CD1c-positive myeloid dendritic cell (primary cell): ENCODE measurements at regions not wholly inside any gene's neighbourhood (a gene's known extent, or its start where the extent isn't known, plus 50 kb on each side); places are given as distances from the start of the nearest gene placed in this dataset.

ENCODE experiments used
- DNase-seq: peaks from one replicate; pipeline ENCODE4 v3.0.0-alpha.2; 2016; ENCODE audit errors: extremely low spot score

DNA sequence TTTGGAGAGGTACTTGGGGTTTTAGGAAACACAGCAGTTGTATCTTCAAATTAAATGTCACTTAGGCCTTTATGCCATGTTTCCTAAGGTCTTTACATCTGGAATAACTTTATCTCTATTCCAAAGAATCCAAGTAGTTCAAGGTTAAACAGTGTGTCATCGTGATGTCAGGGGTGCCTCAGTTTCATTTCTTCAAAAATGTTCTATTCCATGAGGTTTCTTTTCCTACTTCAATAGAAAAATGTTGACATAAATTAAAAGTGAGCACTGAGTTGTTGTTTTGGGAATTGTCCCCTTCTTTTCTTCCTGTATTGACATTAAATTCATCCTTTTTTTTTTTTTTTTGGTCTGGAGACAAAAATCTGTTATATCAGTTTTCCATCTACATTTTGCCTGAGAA is 160.6 kb upstream of the C21orf91 start:
- DNase-seq, result no peak

GRCh38 chr21:17978895-17979294 is 159.7 kb upstream of the C21orf91 start:
- DNase-seq, result no peak

DNA sequence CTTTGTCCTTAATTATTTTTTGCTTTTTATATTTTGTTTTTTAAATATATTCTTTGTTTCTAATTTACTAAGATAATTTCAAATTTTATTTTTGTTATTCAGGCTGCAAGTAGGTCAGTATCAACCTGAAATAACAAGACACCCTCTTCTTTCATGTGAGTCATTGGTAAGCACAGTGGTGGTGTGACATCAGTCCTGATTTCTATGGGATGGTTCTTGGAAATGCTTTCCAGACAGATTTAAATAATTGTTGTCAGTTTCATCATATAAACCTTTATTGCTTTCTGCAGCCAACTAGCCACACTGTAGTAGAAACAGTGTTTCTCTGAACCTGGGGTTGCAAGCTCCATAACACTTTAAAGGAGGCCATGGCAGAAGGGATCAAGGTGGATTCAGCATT is 157.5 kb upstream of the C21orf91 start:
- no peak for DNase-seq

DNA sequence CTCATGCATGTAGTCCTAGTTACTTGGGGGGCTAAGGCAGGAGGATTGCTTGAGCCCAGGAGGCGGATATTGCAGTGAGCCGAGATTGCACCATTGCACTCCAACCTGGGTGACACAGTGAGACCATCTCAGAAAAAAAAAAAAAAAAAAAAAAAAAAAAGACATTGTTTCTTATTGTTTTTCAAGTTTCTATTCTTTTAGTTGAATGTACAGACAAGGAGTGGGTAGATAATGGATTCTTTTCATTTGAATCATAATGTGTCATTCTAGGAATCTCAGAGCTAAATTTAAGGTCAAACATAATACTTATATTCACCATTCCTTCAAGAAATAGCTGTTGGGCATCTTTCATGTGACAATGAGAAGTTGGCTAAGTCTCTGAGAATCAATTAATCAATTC is 157.0 kb upstream of the C21orf91 start:
- no peak for DNase-seq

GRCh38 chr21:17967319-17967718 is 148.2 kb upstream of the C21orf91 start:
- no peak for DNase-seq

DNA sequence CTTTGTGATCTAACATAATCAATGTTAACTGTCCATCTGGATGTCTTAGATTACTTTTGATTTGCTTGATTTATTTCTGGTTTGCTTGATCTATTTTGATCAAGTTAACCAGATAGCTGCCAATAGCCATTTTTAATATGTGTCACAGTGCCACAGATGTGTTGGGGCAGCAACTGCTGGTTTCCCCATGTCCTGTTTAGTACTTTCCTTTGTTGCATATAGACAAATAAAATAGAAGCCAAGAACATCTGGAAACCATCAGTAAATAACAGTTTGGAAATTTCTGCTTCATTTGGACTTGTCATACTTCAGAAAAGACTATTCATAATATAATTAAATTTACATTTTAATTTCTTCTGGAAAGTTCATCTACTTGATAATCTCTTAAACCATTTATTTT is 145.6 kb upstream of the C21orf91 start:
- DNase-seq, result no peak

GRCh38 chr21:17964199-17964598 is 145.0 kb upstream of the C21orf91 start:
- DNase-seq, result no peak

- no peak for DNase-seq
Measured at GRCh38 chr21:17950591-17950990, 131.4 kb upstream of the C21orf91 start.

DNA sequence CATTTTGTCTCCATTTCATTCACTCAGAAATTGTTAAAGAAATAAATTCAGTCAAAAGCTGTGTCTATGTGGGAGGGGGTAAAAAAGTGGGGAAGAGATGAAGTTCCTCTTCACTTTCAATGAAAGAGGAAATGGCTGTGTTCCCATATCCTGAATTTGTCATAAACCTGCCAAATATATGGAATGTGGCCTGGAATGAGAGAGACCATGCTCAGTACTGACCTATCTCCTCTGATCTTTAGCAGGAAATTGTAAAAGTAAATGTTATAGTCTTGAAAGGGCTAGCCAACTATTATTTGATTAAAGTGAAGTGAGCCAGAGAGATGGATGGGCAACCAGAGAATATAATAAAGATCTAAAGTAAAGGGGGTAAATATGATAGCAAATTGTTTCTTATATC is 130.3 kb upstream of the C21orf91 start:
- DNase-seq, result no peak

- no peak for DNase-seq
Measured at GRCh38 chr21:17947531-17947930, 128.4 kb upstream of the C21orf91 start.

DNA sequence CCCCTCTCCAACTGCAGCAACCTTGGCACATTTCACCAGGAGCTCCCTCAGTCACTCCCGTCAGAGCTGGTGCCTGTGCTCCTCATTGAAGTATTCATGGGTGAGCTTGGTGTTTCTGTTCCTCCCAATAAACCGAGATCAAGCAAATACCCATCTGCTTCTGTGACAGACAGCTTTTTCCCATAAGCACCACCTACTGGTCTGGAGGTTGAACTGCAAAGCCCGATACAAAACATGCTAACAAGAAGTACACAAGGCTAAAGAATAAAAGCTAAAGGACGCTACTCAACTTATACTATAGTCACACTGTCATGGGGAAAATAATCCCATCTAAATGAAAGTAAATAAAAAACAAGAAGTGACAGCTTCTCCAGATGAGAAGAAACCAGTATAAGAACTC is 111.9 kb upstream of the C21orf91 start:
- DNase-seq, result no peak

DNA sequence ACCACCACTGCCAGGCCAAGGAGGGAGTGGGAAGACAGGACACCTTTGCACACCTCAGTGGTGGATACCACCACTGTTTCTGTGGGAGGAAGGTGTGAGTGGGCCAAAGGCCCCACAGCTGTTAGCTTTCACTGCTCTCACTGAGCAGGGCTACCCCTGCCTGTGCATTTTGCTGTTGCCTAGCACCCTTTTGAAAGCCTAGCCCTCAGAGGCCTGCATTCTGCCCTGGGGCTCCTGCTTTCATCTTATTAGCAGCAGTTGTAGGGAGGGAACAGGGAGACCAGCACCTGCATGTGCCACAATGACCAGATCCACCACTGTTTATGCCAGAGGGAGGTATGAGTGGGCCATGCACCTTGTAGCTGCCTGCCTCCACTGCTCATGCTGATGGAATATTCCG is 110.9 kb upstream of the C21orf91 start:
- no peak for DNase-seq

DNA sequence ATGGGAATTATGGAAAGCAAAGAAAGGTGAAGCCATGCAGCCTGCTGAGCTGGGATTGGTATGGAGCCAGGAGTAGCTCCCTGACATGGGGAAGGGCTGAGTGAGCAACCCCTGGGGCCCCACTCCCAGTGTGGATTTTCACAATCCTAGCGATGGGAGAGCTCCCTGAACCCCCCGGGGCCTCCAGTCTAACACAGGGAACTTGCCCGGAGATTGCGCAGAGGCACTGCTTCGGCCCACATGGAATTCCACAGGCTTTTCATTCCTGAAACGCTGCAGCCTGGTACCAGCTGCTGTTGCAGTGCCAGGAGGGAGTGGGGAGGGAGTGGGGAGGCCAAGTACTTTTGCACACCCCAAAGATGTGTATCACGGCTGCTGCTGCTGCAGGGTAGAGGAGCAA is 110.4 kb upstream of the C21orf91 start:
- no peak for DNase-seq

GRCh38 chr21:17925899-17926298 is 106.7 kb upstream of the C21orf91 start:
- no peak for DNase-seq

DNA sequence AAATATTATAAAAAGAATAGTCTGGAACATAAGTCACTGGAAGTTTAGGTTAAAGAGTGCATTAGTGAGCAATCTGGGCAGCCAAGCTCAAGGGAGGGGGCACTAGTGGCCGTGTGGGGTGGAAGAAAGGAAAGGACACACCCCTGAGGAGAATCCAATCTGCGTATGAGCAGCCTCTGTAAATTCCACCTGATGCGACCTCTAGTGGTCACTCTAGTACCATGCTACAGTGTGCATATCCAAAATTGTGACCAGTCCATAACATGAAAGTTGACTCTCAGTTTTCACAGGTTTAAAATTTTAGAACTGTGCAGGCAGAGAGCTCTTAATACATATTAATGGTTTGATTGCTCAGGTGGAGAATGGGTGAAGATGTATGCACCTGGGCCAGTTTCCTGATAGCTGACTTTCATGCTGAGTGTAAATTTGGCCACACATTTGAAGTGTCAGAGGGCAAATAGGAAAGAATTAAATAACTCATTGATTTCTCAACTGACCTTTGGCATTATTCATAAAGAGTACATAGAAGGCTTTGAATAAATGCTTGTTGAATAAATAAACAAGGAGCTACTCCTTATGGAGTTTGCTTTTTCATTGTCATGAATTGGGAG is 105.9 kb upstream of the C21orf91 start:
- peak; percentile 66 for DNase-seq

GRCh38 chr21:17921579-17922530 is 102.7 kb upstream of the C21orf91 start:
- no peak for DNase-seq

- DNase-seq, result no peak
Measured at GRCh38 chr21:17915976-17916375, 96.8 kb upstream of the C21orf91 start.

DNA sequence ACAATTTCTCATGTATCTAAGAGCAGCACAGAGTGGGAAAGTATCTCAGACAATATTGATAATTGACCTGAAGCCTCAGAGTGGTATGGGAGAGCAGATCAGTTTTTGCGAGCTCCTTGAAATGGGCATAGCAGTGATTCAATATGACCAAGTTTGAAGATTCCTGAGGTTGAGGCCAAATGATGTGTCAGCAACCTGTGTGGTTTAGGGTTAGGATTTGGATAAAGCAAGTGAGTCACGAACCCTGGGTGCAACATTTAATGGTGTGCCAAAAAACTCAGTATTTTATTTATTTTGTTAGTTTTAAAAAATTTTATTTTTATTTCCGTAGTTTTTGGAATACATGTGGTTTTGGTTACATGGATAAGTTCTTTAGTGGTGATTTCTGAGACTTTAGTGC is 92.5 kb upstream of the C21orf91 start:
- DNase-seq, result no peak

DNA sequence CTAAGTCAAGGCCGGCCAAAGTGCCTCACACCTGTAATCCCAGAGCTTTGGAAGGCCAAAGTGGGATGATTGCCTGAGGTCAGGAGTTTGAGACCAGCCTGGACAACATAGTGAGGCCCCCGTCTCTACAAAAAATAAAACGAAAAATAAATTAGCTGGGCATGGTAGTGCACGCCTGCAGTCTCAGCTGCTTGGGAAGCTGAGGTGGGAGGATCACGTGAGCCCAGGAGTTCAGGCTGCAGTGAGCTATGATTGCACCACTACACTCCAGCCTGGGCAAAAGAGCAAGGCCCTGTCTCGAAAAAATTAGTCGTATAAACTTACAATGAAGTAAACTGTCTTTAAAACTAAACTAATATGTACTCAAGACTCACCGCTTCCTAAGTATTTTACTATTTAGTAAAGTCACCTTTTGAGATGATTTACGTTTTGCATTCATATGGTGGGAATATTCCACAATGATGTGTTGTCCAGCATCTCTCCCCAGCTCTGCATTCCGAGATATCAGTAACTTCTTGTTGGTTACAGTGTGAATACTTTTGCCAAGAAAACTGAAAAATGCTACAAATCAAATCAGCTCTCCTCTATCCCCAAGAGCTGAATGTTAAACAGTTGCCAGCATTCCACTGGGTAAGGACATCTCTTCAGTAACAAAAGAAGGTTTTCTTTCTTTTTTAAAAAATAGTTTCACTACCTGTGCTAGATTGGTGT is 84.9 kb upstream of the C21orf91 start:
- no peak for DNase-seq

GRCh38 chr21:17903029-17903806 is 84.1 kb upstream of the C21orf91 start:
- DNase-seq, result peak; percentile 66

DNA sequence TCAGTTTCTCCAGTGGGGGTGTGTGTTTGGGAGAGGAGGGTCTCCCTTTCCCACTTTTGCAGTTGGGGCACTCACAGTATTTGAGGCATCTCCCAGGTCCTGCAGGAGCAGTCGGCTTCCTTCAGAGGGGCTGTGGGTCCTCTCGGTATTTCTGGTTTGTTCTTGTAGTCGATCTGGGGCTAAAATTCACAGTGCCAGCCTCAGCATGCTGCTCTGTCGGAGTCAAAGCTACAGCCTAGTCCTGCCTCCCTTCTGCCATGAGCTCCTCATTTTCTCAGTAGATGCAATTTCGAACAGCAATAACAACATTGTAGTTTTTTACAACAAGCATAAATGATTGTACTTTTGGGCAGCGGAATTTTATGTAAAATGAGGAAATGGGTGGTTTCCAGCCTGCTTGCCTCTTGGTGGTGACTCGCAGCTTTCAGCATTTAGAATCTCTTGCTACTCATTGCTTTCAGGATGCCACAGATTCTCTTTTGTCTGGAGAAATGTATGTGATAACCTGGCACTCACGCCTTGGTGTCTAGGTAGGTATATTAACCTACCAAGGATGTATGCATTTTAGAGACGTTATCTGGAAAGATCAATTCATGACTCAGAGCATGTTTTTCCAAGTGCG is 82.4 kb upstream of the C21orf91 start:
- DNase-seq, result no peak
